Heart left ventricle (tissue), 16 donors: ENCODE measurements at regions not wholly inside any gene's neighbourhood (a gene's known extent, or its start where the extent isn't known, plus 50 kb on each side); places are given as distances from the start of the nearest gene placed in this dataset.

ENCODE experiments used
- ATAC-seq, 4 donors: fragments of 200-7000 bp; cut with Tn5 transposase; one replicate each; pipeline ENCODE4 v1.9.1; 2020 to 2022; ENCODE audit warnings: moderate library complexity in 4 of 4, mild to moderate bottlenecking in 3 of 4, moderate number of reproducible peaks in 1 of 4
- DNase-seq, 5 donors: peaks; one replicate each; pipeline ENCODE4 v3.0.0-alpha.2; 2020
- H3K27ac ChIP-seq, 12 donors: fragments of 200-600 bp; sonication (generic) in 4 of 12; one replicate each; pipeline versions ENCODE4 v1.5.0 to v1.8.0; 2016 to 2022; ENCODE audit warnings: mild to moderate bottlenecking in 2 of 12
- H3K27me3 ChIP-seq, 9 donors: fragments of 200-600 bp; sonication (generic) in 2 of 9; one replicate each; pipeline versions ENCODE4 v1.5.1 to v1.8.0; 2016 to 2022; ENCODE audit warnings: mild to moderate bottlenecking in 3 of 9
- H3K36me3 ChIP-seq, 9 donors: fragments of 200-600 bp; sonication (generic) in 2 of 9; one replicate each; pipeline versions ENCODE4 v1.5.0 to v1.8.0; 2018 to 2022; ENCODE audit warnings: mild to moderate bottlenecking in 2 of 9
- H3K4me1 ChIP-seq, 12 donors: fragments of 200-600 bp; sonication (generic) in 4 of 12; one replicate each; pipeline versions ENCODE4 v1.5.0 to v1.8.0; 2016 to 2022; ENCODE audit warnings: mild to moderate bottlenecking in 3 of 12
- H3K4me3 ChIP-seq, 12 donors: fragments of 200-600 bp; sonication (generic) in 4 of 12; one replicate each; pipeline versions ENCODE4 v1.5.0 to v1.8.0; 2017 to 2022; ENCODE audit warnings: mild to moderate bottlenecking in 9 of 12, moderate library complexity in 4 of 12
- H3K9me3 ChIP-seq, 12 donors: fragments of 200-600 bp; sonication (generic) in 4 of 12; one replicate each; pipeline versions ENCODE4 v1.5.0 to v1.8.0; 2016 to 2022; ENCODE audit warnings: mild to moderate bottlenecking in 1 of 12
- CTCF ChIP-seq, 12 donors: fragments of 200-600 bp; sonication (generic) in 4 of 12; IDR thresholded peaks; one replicate each; pipeline versions ENCODE4 v1.5.0 to v1.8.0; 2018 to 2022; ENCODE audit warnings: antibody characterized with exemption in 12 of 12, mild to moderate bottlenecking in 5 of 12
- POLR2A ChIP-seq, 2 donors: fragments of 450-650 bp; IDR thresholded peaks; one replicate each; pipeline ENCODE4 v1.6.1; 2017; ENCODE audit warnings: antibody characterized with exemption in 2 of 2, mild to moderate bottlenecking in 2 of 2, moderate library complexity in 2 of 2
- WGBS, 4 donors: extraction: QIAGEN DNeasy Blood & Tissue Kit in 2 of 4; methylation state at CpG; one replicate each; pipeline versions ENCODE4 v1.1.5 to v1.1.7; 2013 to 2018; 5-methylcytosine and 5-hydroxymethylcytosine counted together
- intact Hi-C, 10 donors: fragments of 100-400 bp; cut with DNase I; formaldehyde crosslinking; loops; one replicate each; pipeline versions ENCODE4 v1.11.1 to v1.14.2; 2022
- donor health status: ischemic (EF 13 %, LVEDD 7.1; RV severe dilation, severe dysfunction).
- donor health status: healthy with polysubstance abuse.
- donor health status: DM: no; HTN: yes; CAD: no.
- donor health status: DM: no; HTN: no; CAD: no.
- donor health status: ischemic (EF 25% LVEDD 6.9; RV normal size, moderate dysfunction).
- donor health status: ischemic (EF 25% LVEDD 5.7; RV mildly dilated, moderate dysfunction).
- donor health status: healthy.
- donor health status: DM: yes; HTN: yes; CAD: no.
- donor health status: ischemic (EF 35%, LVEDD 5.7; RV mildly dilated, moderate dysfunction).
- donor health status: nonischemic (EF 11% LVEDD 7.7; RV severe dilation, severe dysfunction).
- donor health status: DM: yes; HTN: yes; CAD: no.
- donor health status: PGD.
- donor health status: ischemic (EF 29% LVEDD 5.4; RV normal size, mild dysfunction).
- donor health status: nonischemic (EF 23%, LVEDD 6.1; RV moderate dilation, normal function).

- H3K27ac ChIP-seq: no peak overlapping the region
- H3K9me3 ChIP-seq: peaks cover 0 to 12% (median 0%) of the 10 kb centered on the region in 12 donors
- 84 to 87% (median 85%) methylated on average over 8 to 9 of the region's 9 CpGs for WGBS, 4 donors
- H3K4me3 ChIP-seq: no peak overlapping the region
- H3K4me1 ChIP-seq: no peaks in the 10 kb centered on the region
- ATAC-seq (no peak), DNase-seq (no peak)
- TF ChIP-seq POLR2A (IDR thresholded peaks at IDR 0.05): no peak
- H3K27me3 ChIP-seq: no peaks in the 10 kb centered on the region
- H3K36me3 ChIP-seq: no peaks in the 10 kb centered on the region
- intact Hi-C loops: no loop called here
These were observed 232.1 kb upstream of the PCSK5 start for GRCh38 chr9:75658301-75658905.

GRCh38 chr9:75664597-75664996 is 225.9 kb upstream of the PCSK5 start:
- DNase-seq: no peak
- Histone ChIP-seq H3K9me3 (no peaks in the 10 kb centered on the region), H3K36me3 (no peaks in the 10 kb centered on the region), H3K27ac (no peak overlapping the region), H3K4me1 (peaks cover 0 to 7% (median 0%) of the 10 kb centered on the region in 12 donors), H3K4me3 (no peak overlapping the region), H3K27me3 (no peaks in the 10 kb centered on the region)
- 79 to 94% (median 87%) methylated on average over 4 of the region's 4 CpGs for WGBS, 4 donors
- intact Hi-C loops: loop anchor here in 1 of 10 donors (5.0 kb wide), 1 partner anchor 63 kb away; no protein-coding TSS in a partner anchor
- ATAC-seq: no peak
- TF ChIP-seq CTCF (IDR thresholded peaks at IDR 0.05) (no peak), POLR2A (IDR thresholded peaks at IDR 0.05) (no peak)

GRCh38 chr9:75666856-75667554 is 223.5 kb upstream of the PCSK5 start:
- DNase-seq: no peak
- H3K27me3 ChIP-seq: no peaks in the 10 kb centered on the region
- TF ChIP-seq CTCF (IDR thresholded peaks at IDR 0.05) (no peak), POLR2A (IDR thresholded peaks at IDR 0.05) (no peak)
- H3K27ac ChIP-seq: no peak overlapping the region
- ATAC-seq: no peak
- H3K36me3 ChIP-seq: no peaks in the 10 kb centered on the region
- intact Hi-C loops: no loop called here
- no peaks in the 10 kb centered on the region for H3K9me3 ChIP-seq
- WGBS, 4 donors: 73 to 81% (median 76%) methylated on average over 10 of the region's 10 CpGs
- H3K4me3 ChIP-seq: no peak overlapping the region
- peaks cover 0 to 8% (median 0%) of the 10 kb centered on the region in 12 donors for H3K4me1 ChIP-seq

- intact Hi-C loops: no loop called here
- TF ChIP-seq CTCF (IDR thresholded peaks at IDR 0.05): no peak
- no peak for TF ChIP-seq POLR2A (IDR thresholded peaks at IDR 0.05)
- no peak for ATAC-seq
- no peak overlapping the region for H3K27ac ChIP-seq
- peaks cover 0 to 9% (median 0%) of the 10 kb centered on the region in 12 donors for H3K4me1 ChIP-seq
- 62 to 74% (median 69%) methylated on average over 2 of the region's 2 CpGs for WGBS, 4 donors
- H3K9me3 ChIP-seq: peaks cover 0 to 16% (median 6%) of the 10 kb centered on the region in 12 donors
- no peaks in the 10 kb centered on the region for H3K36me3 ChIP-seq
- no peak overlapping the region for H3K4me3 ChIP-seq
- no peaks in the 10 kb centered on the region for H3K27me3 ChIP-seq
- DNase-seq: no peak
These were observed 220.8 kb upstream of the PCSK5 start for GRCh38 chr9:75669721-75670120.
